OCI-LY1 (cell line): ENCODE measurements at regions not wholly inside any gene's neighbourhood (a gene's known extent, or its start where the extent isn't known, plus 50 kb on each side); places are given as distances from the start of the nearest gene placed in this dataset.

Experiments
- EZH2 ChIP-seq: fragments of 200-600 bp; sonication (generic), shearing (Covaris generic); IDR thresholded peaks from 2 replicates; pipeline ENCODE4 v1.8.0; 2017; ENCODE audit warnings: borderline replicate concordance, mixed run types, mild to moderate bottlenecking, antibody characterized with exemption, low read length, moderate library complexity, mixed read lengths
- TF ChIP-seq, protein P1 (sequence below): fragments of 200-600 bp; sonication (generic), shearing (Covaris generic); IDR thresholded peaks from 2 replicates; pipeline ENCODE4 v1.5.1; 2017; ENCODE audit warnings: mild to moderate bottlenecking, antibody characterized with exemption, low read length, moderate library complexity, mixed read lengths

DNA sequence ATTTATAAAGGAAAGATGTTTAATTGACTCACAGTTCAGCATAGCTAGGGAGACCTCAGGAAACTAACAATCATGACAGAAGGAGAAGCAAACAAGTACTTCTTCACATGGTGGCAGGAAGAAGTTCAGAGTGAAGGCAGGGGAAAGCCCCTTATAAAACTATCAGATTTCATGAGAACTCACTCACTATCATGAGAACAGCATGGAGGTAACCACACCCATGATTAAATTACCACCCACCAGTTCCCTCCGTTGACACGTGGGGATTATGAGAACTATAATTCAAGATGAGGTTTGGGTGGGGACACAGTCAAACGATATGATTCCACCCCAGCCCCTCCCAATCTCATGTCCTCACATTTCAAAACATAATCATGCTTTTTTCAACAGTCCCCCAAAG is 124.2 kb upstream of the PCGF5 start:
- TF ChIP-seq, protein P1, sequence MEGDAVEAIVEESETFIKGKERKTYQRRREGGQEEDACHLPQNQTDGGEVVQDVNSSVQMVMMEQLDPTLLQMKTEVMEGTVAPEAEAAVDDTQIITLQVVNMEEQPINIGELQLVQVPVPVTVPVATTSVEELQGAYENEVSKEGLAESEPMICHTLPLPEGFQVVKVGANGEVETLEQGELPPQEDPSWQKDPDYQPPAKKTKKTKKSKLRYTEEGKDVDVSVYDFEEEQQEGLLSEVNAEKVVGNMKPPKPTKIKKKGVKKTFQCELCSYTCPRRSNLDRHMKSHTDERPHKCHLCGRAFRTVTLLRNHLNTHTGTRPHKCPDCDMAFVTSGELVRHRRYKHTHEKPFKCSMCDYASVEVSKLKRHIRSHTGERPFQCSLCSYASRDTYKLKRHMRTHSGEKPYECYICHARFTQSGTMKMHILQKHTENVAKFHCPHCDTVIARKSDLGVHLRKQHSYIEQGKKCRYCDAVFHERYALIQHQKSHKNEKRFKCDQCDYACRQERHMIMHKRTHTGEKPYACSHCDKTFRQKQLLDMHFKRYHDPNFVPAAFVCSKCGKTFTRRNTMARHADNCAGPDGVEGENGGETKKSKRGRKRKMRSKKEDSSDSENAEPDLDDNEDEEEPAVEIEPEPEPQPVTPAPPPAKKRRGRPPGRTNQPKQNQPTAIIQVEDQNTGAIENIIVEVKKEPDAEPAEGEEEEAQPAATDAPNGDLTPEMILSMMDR, result no peak
- TF ChIP-seq EZH2, result no peak
